ENCODE measurements at regions not wholly inside any gene's neighbourhood (a gene's known extent, or its start where the extent isn't known, plus 50 kb on each side); places are given as distances from the start of the nearest gene placed in this dataset.
"Not testable (repeated sequence)": the region's sequence is repeated elsewhere in the genome, so short reads cannot be mapped to it uniquely, and the experiment has no call there.

- ATAC-seq: no peak
- intact Hi-C loops (cut with DNase I, micrococcal nuclease): no loop called here
- no peak for DNase-seq
These were observed 155.1 kb upstream of the CDH2 start for GRCh38 chr18:28332071-28332470.

DNA sequence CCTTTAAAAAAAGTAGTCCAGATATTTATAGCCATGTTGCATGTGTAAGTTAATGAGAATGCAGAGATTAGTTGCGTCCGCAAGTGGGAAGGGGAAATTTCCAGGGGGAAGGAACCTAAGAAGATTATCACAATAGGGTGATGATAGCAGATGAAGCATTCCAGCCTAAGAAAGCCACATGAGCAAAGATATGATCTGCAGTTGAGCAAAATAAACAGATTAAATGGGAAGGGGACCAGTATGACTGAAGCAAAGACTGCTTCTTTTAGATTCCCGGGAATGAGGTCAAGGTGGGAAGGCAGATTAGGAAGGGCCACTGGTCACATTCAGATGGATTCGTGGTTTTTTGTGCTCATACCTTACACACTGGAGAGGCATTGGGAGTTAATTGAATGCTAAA is 154.6 kb upstream of the CDH2 start:
- intact Hi-C loops (cut with DNase I, micrococcal nuclease): no loop called here
- ATAC-seq (no peak), DNase-seq (no peak)

GRCh38 chr18:28313602-28314001 is 136.7 kb upstream of the CDH2 start:
- no peak for DNase-seq
- intact Hi-C loops (cut with DNase I, micrococcal nuclease): no loop called here
- no peak for ATAC-seq

DNA sequence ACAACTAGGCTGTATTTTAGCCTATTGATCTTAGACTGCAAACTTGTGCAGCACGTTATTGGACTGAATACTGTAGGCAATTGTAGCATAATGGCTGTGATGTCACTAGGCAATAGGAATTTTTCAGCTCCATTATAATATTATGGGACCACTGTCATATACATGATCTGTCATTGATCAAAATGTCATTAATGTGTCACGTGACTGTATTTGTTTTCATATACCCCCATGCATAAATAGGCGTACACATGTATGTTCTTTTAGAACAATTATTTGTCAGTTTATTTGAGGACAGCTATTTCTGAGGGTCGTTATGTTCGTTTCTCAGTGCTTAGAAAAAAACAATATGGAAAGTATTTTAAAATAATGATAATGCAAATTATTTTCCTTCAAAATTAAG is 111.9 kb upstream of the CDH2 start:
- ATAC-seq (no peak), DNase-seq (no peak)
- intact Hi-C loops (cut with DNase I, micrococcal nuclease): no loop called here

GRCh38 chr18:28287146-28287545 is 110.2 kb upstream of the CDH2 start:
- intact Hi-C loops (cut with DNase I, micrococcal nuclease): no loop called here
- no peak for ATAC-seq
- no peak for DNase-seq

DNA sequence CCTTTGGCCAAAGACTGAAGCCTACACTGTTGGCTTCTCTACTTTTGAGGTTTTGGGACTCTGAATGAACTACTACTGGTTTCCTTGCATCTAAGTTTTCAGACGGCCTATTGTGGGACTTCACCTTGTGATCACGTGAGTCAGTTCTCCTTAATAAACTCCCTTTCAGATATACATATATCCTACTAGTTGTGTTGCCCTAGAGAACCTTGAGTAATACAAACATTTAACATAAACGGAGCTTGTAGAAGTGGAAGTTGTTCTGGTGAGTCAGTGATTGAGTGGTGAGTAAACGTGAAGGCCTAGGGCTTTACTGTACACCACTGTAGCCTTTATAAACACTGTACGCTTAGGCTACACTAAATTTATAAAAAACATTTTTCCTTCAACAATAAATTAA is 107.2 kb upstream of the CDH2 start:
- no peak for ATAC-seq
- DNase-seq: no peak
- intact Hi-C loops (cut with DNase I, micrococcal nuclease): no loop called here

- DNase-seq (no peak), ATAC-seq (no peak)
- intact Hi-C loops (cut with DNase I, micrococcal nuclease): no loop called here
These were observed 104.5 kb upstream of the CDH2 start for GRCh38 chr18:28281400-28281799.

- no peak for ATAC-seq
- intact Hi-C loops (cut with DNase I, micrococcal nuclease): no loop called here
These were observed 92.8 kb upstream of the CDH2 start for GRCh38 chr18:28269750-28270149.

GRCh38 chr18:28267878-28268625 is 91.1 kb upstream of the CDH2 start:
- DNase-seq: no peak
- intact Hi-C loops (cut with DNase I, micrococcal nuclease): no loop called here
- ATAC-seq: no peak

More at GRCh38 chr18:28269750-28270149, 92.8 kb upstream of the CDH2 start:
- DNase-seq: no peak

GRCh38 chr18:28267276-28267675 is 90.3 kb upstream of the CDH2 start:
- DNase-seq (no peak), ATAC-seq (no peak)
- intact Hi-C loops (cut with DNase I, micrococcal nuclease): no loop called here

DNA sequence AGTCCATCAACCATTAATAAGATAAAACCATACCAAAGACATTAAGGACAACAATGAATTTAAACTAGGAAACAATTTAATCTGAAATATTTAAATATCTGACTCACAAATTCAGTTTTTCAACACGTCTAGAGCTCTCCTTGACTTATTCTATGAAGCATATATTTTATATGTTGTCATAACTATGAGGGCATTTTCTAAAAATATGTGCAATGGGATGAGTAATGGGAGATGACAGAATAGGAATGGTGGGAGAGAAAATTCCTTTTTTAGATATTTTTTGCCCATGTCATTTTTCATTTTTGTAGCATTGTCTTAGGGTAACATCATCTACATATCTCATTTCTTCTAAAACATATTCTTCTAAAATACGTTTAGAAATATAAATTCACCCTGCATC is 79.2 kb upstream of the CDH2 start:
- no peak for ATAC-seq
- DNase-seq: no peak
- intact Hi-C loops (cut with DNase I, micrococcal nuclease): no loop called here

DNA sequence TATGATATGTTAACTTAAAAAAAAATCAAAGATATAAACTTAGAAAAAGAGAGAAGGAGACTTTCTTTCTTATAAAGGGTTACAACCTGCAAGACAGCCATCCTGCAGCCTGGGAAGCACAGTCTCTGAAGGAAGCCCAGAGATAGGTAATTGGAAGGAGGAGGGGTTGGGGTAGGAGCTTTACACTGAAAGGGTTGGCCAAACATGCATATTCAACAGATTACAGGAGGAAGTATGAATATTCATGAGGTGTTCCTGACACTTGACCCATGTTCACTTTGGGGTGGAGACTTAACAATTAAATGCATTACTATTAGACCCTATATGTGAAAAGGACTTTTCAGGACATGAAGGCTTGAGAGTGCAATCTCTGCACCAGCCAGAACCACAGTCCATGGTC is 71.7 kb upstream of the CDH2 start:
- no peak for DNase-seq
- no peak for ATAC-seq
- intact Hi-C loops (cut with DNase I, micrococcal nuclease): no loop called here

DNA sequence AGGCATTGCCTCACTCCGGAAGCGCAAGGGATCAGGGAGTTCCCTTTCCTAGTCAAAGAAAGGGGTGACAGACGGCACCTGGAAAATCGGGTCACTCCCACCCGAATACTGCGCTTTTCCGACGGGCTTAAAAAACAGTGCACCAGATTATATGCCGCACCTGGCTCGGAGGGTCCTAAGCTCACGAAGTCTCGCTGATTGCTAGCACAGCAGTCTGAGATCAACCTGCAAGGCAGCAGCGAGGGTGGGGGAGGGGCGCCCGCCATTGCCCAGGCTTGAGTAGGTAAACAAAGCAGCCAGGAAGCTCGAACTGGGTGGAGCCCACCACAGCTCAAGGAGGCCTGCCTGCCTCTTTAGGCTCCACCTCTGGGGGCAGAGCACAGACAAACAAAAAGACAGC is 63.7 kb upstream of the CDH2 start:
- ATAC-seq; DNase-seq; intact Hi-C loops (cut with DNase I, micrococcal nuclease): not testable (repeated sequence)

GRCh38 chr18:28236487-28236886 is 59.6 kb upstream of the CDH2 start:
- intact Hi-C loops (cut with DNase I, micrococcal nuclease): no loop called here
- ATAC-seq (no peak), DNase-seq (no peak)

Small RNA genes lying in the stretch of these regions (microRNA-seq; reads per million reads assigned to microRNA genes)
- gene MIR302F: 0 reads per million in 2 donors

All from left colon (tissue), 2 donors.